Stimulated activated CD8-positive, alpha-beta memory T cell treated with anti-CD3 and anti-CD28 coated beads, Interleukin-7, amount 100 ng/mL, for 4 hours (primary cell): ENCODE measurements at regions not wholly inside any gene's neighbourhood (a gene's known extent, or its start where the extent isn't known, plus 50 kb on each side); places are given as distances from the start of the nearest gene placed in this dataset.

Experiments
- DNase-seq, 2 donors: peaks; one replicate each; pipeline ENCODE4 v3.0.0-alpha.2; 2020; ENCODE audit warnings: low read depth in 2 of 2

- DNase-seq: no peak
Measured at GRCh38 chr21:35849144-35849543, 211.2 kb downstream of the SETD4 start.

DNA sequence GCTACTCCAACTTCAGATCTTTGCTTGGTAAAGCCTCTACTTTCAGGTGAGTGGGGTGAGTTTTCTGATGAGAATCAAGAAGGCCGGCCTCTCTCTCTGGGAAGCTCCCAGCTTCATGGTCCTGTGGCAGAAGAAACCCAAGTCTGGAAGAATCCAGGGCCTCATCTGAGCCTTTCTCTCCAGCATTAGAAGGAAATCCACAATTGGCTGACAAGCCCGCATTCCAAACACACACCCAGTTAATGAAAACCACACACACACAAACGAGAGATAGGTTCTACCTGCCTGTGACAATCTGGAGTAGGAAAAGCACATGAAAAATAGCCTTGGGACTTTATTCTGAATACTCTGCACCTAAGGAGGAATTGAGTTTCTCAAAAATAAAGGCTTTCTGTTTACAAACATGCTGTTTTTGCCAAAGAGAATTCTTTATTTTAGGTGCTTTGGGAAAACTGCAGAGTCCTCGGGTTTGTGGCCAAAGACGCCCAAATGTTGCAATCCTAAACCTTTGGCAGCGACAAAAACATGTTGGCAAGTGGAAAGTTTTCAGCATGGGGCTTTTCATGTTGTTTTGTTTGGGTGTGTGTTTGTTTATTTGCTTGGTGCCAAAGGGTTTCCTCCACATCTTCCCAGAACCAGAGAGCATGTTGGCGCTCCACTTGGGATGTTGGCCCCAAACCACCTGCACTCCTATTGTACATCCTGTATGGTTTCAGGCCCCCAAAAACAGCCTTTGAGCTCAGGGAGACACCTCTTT lies 216.2 kb downstream of the SETD4 start:
- no peak for DNase-seq

DNA sequence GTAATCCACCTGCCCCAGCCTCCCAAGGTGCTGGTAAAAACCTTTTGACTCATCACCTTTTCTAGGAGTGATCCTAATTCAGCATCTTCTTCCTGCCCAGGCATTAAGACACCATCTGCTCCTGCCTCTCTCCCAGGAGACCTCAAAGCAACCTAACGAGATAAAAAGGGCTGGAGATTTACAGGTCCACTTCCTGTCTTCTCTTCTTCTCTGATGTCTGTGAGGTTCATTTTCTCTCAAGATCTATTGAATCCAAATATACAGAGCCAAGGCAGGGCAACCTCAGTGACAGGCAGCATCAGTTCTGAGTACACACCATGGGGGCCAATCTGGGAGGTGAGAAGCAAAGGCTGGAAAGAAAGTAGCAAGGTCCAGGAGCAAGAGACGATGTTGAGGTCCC lies 219.4 kb downstream of the SETD4 start:
- DNase-seq: no peak

DNA sequence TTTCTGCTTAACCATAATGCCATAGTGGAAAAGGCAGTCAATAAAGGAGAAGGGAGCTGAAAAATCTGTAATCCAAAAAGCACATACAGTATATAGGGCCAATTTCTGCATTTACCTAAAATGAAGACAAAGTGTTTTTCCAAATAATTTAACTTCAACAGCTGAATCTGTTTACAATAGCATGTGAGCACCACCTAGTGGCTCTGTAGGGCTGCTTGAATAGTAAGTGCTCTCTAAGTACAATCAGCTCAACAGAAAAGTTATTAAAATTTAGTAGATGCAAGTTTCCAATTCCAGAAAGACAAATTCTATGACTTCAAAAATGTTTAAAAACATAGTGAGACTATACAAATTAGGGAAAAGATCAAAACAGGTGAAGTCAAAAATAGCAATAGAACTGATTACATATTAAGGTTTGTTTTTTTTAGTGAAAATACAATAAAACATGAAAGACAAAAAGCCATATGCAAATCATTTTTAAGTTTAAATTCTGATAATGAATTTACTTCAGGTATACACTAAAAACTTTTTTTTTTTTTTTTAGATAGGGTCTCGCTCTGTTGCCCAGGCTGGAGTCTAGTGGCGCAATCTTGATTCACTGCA lies 220.0 kb downstream of the SETD4 start:
- DNase-seq: peak; percentile 8 to 16

- DNase-seq: no peak
Measured at GRCh38 chr21:35838987-35839763, 221.2 kb downstream of the SETD4 start.

GRCh38 chr21:35838350-35838749 lies 222.0 kb downstream of the SETD4 start:
- no peak for DNase-seq

DNA sequence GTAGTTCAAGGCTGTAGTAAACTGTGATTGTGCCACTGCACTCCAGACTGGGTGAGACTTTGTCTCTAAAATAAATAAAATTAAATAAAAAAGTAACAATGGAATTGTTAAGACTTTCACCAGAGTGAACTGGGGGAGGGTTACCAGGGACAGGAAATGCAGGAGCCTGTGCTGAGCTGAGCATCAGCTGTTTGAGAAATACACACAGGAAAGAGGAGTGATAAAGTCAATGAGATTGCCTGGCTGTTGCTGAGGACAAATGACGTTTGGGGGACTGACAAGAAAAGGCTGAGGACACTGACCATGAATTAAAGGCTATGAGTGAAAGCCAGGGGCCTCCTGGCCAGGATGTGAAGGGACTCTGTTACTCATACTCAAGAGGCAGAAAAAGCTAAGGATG lies 226.3 kb downstream of the SETD4 start:
- no peak for DNase-seq

DNA sequence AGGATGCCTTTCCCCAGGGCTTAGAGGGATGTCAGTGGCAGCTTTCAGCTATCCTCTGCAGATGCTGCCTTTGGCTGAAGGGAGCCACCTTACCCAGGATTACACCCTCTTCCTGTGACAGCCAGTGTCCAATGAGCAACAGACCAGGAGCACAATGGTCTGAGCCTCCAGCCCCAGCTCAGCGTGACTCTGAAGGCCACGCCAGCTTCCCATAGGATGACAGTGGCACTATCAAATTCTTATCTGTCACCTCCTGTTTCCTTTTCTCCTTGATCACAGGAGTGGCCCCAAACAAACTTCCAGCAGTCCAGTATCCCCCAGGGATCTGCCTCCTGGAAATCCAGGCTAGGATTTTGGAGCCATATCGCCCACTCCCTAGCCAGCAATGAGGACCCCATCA lies 226.9 kb downstream of the SETD4 start:
- no peak for DNase-seq

DNA sequence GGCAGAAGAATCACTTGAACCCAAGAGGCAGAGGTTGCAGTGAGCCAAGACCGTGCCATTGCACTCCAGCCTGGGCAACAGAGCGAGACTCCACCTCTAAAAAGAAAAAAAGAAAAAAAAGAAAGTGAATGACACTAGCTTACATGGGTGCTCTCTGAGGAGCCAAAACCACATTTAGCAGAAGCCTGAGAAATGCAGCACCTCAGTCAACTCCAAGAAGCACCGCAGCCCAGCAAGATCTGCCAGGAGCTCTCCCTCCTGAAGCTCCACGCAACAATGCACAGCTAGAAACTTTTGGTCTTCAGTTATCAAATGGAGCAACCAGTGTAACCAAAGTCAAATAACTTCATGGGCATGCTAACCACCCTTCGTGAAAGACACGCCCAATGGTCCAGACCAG lies 229.1 kb downstream of the SETD4 start:
- DNase-seq: no peak

GRCh38 chr21:35829067-35829466 lies 231.3 kb downstream of the SETD4 start:
- DNase-seq: no peak

- no peak for DNase-seq
Measured at GRCh38 chr21:35828161-35828560, 232.2 kb downstream of the SETD4 start.

GRCh38 chr21:35827004-35827403 lies 233.3 kb downstream of the SETD4 start:
- no peak for DNase-seq

- DNase-seq: no peak
Measured at GRCh38 chr21:35825370-35826353, 234.7 kb downstream of the SETD4 start.

DNA sequence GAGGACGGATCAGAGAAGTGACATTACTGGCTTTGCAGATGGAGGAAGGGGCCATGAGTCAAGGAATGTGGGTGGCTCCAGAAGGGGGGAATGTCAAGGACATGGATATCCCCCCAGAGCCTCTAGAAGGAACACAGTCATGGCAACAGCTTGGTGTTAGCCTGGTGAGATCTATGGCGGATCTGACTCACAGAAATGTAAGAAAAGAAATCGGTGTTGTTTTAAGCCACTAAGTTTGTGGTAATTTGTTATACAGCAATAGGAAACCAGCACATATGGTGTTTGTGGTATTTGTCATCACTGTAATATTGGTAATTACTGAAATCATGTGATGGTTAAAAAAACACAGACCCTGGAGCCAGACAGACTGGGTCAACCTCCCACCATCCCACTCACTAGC lies 236.2 kb downstream of the SETD4 start:
- no peak for DNase-seq

DNA sequence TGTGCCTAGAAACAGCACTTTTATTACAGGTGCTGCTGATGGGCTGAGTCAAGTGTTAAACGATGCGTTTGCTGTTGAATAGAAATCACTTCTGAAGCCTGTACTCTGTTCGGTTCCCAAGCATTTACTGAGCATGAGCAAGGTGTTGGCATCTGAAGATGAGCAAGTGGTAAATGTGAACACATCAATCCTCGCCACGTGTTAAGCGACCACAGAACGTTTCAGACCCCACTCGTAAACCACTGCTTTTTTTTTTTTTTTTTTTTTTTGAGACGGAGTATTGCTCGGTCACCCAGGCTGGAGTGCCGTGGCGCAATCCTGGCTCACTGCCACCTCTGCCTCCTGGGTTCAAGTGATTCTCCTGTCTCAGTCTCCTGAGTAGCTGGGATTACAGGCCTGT lies 241.2 kb downstream of the SETD4 start:
- no peak for DNase-seq

- DNase-seq: no peak
Measured at GRCh38 chr21:35818597-35818996, 241.7 kb downstream of the SETD4 start.

DNA sequence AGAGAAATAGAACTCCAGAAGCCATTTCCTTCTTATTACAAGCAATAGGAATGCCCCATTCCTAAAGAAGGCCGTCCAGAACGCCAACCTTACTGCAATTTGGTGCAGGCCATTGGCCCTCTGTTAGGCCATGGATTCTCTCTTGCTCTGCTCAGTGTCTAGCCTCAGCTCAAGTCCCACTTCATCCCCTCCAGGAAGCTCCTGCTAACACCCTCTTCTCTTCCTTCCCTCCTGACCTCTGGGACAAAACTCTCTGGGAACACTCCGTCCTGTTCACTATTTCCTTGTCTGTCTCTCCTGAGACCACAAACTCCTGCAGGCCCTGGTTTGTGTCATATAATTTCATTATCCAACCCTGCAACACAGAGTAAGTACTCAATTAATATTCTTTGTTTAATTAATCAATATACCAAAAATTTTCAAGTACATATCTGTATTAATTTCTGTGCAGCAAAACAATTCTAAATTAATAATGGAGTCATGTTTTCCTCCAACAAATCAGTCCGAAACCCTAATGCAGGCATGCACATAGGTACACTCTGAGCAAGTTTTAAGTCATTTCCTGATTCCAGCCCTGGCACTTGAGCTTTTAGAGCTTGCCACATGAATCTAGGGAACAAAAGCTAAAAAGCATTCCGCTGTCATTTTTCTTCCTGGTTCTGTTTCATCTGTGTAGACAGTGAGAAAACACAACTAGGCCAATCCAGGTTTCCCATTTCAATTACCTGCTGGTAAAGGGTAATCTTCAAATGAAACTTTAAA lies 245.3 kb downstream of the SETD4 start:
- no peak for DNase-seq

DNA sequence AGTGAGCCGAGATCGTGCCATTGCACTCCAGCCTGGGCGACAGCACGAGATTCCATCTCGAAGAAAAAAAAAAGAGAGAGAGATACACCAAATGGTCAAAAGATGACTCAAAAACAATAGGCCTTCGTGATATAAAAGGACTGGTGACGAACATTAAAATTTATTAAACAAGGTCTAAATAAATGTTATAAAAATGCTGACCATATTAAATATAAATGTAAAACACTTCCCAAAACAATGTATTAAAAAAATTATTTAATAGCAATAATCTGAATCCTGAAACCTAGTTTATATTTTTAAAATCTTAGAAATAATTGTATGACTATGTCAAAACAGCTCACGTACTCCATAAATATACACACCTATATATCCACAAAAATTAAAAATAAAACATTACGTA lies 247.6 kb downstream of the SETD4 start:
- no peak for DNase-seq

- DNase-seq: no peak
Measured at GRCh38 chr21:35811191-35811806, 249.0 kb downstream of the SETD4 start.

DNA sequence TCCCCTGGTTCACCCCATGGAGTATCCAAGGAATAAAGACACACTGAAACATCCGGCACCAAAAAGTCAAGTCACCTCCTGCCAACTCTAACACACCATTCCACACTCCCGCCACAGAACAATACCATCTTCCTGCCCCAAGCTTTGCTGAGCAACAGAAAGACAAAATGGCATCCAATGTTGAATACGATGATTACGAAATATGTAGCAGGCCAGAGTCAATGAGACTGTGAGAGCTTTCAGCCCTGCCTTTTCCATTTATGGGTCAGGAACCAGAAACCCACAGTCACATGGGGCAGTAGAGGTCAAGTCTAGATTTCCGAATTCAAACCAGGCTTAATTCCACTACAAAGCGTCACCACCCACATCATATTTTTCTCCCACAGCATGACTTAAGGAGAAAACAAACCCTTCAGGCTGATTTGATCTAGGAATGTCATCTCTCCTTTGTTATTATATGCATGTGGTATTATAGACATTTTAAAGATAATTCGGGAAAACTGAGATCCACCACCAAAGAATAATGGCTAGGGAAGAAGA lies 249.8 kb downstream of the SETD4 start:
- DNase-seq: no peak
